ENCODE measurements at regions not wholly inside any gene's neighbourhood (a gene's known extent, or its start where the extent isn't known, plus 50 kb on each side); places are given as distances from the start of the nearest gene placed in this dataset.

GRCh38 chr12:77569876-77570275 is 260.8 kb upstream of the NAV3 start:
- no peak for DNase-seq

GRCh38 chr12:77560714-77561113 is 270.0 kb upstream of the NAV3 start:
- no peak for DNase-seq

- DNase-seq: no peak
These were observed 271.2 kb upstream of the NAV3 start for GRCh38 chr12:77559400-77560074.

DNA sequence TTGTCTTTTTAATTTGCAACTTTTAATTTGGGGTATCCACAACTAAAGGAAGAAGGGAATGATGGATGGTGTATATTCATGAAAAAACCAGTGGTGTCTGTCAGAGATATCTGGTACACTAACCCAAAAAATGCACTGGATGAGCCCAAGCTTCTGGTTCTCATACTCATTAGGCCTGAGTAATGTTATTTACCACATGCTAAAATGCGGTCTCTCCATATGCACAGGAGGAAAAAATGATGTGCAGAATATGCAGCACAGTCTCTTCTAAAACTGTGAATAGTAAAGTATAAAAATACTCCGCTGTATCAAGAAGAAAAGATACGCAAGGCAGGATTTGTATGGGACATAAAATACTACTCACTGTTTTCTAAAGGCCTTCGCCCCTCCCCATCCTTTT is 275.6 kb upstream of the NAV3 start:
- DNase-seq: no peak

DNA sequence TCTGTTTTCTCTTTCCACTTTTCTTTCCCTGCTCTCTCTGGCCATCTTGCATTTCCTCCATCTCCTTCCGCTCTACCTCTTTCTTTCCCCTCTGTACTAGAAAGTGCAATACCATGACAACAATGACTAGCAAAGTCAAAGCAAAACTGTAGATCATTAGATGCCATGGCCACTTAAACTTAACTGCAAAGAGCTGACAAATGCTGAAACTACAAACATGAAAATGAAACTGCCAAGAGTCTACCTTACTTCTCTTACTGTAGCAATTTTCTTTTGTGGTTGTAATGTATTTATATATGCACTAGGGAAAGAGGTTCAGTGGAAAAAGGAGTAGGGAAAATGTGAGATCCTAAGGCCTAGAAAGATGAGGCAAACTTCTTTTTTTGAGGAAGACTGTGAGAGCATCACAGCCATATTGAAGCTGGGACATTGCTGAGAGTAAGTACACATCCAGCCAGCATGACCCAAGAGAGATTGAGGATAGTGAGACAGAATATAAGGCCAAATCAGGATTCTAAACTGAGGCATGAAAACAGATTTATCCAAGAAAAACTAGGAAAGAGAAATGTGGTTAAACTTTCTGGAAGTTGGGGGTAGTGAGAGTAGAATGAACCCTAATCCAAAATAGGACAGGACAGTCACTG is 276.6 kb upstream of the NAV3 start:
- no peak for DNase-seq

GRCh38 chr12:77549383-77550128 is 281.1 kb upstream of the NAV3 start:
- no peak for DNase-seq

DNA sequence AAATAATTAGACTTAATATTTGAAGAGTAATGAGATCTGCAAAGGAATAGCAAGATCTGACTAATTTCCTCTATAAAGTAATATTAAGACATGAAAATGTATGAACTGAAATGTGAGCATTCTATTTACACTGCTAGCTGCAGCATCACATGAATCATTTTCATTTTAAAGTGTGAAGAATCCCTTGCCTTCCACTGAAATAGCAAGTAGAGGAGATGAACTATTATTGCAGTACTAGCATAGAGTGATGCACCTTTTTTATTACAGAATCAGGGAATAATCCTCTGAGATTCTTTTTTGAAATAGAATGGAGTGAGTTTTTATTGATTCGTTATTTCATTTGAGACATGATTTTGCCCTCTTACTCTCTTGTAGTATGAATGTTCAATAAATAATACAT is 281.9 kb upstream of the NAV3 start:
- no peak for DNase-seq

DNA sequence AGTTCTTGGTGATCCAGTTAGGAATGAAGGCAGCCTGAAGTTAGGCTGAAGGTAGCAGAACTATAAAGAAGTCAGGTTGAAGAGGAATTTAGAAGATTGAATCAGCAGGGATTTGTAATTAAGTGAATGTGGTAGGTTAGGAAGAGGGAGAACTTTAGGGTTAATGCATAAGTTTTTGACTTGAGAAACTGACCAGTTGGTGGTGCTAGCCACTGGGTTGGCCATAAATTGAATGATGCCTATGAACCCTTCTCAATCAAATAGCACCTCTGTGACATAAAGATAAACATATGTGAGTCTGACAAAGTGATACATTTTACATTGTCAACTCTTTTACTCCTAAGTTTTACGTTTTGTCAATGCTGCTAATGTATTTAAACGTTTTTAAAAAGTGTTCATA is 290.6 kb upstream of the NAV3 start:
- no peak for DNase-seq

DNA sequence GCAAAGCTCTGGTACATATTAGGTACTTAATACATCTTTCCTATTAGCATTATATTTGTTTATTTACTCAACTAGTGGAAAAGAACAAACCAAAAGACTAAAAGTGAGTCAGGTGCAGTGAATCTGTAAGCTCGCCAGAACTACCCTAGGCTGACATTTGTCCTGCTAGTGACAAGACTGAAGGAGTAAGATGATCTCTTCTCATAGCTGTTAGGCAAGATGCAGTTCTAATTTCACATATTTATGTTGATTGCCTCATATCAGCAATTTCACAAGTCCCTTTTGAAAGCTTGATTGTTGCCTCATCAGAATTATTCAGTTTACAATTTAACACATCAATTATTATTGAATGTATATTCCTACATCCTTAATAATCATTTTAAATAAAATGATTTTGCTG is 293.0 kb upstream of the NAV3 start:
- no peak for DNase-seq

DNA sequence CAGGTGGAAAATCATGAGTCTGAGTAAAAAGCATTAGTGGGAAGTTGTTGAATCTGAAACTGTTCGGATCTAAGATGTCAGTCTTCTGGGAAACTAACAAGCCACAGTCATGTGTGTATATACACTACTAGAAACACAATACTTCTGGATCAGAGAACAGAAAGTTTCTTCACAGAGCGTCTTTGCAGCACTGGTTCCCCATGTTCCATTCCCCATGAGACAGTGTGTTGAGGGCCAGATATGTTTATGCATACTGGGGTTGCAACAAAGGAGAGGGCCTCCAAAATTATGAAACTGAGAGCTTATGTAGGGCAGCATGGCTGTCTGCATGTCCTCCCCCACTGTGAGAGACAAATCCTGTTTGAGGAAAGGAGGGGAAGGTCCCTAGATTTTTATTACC is 295.0 kb upstream of the NAV3 start:
- no peak for DNase-seq

DNA sequence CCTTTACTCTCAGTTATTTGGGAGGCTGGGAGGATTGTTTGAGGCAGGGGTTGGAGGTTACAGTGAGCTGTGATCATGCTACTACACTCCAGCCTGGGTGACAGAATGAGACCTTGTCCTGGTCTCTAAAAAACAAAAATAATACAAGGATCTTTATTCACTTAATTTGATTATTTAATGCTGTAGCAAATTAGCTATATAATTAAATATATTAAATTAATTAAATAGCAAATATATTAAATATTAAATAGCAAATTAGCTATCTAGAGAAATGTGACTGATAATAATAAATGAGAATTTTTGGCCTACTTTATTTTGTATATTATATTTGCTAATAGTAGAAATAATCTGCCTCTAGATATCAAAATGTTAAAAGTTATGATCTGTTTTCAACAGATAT is 298.8 kb upstream of the NAV3 start:
- DNase-seq: no peak

- DNase-seq: no peak
These were observed 308.4 kb upstream of the NAV3 start for GRCh38 chr12:77522247-77522646.

- DNase-seq: no peak
These were observed 309.1 kb upstream of the NAV3 start for GRCh38 chr12:77521508-77522115.

- DNase-seq: no peak
These were observed 316.2 kb upstream of the NAV3 start for GRCh38 chr12:77514511-77514910.

GRCh38 chr12:77510985-77511384 is 319.7 kb upstream of the NAV3 start:
- no peak for DNase-seq

DNA sequence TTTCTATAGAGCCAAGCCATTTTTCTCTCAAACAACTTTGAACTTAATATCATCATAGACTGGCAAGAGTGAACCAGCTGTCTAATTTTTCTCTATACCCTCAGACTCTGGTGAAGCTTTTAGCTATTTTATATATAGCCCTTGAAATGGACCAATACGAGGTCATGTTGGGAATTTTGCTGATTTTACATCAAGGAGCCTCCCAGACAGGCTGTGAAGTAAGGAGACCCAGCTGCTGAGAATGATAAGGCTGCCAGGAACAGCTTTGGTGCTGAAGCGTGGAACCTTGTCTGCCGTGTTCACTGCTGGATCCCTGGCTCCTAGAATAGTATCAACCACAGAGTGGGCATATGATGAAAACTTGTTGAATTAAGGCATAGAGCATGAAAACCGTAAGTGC is 326.2 kb upstream of the NAV3 start:
- DNase-seq: no peak

- no peak for DNase-seq
These were observed 330.6 kb upstream of the NAV3 start for GRCh38 chr12:77500089-77500488.

- DNase-seq: no peak
These were observed 333.0 kb upstream of the NAV3 start for GRCh38 chr12:77497647-77498046.

GRCh38 chr12:77496714-77497113 is 334.0 kb upstream of the NAV3 start:
- no peak for DNase-seq

DNA sequence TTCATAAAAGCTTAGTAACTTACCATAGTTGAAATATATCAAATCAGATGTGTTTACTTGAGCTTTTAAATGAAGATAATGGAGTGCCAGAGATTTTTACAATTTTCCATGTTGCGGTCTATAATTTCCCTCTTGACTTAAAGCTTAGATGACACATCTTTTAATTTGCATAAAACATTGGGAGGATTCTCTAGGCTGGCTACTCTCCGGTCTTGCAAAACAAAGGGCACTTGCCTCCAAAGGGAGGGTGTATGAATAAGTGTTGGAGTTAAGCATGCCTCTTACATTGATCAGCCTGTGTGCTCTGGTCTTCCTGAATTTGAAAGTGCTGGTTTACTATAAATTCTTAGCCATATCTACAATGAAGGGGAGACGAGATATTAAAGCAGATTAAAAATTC is 336.4 kb upstream of the NAV3 start:
- no peak for DNase-seq

- DNase-seq: no peak
These were observed 337.2 kb upstream of the NAV3 start for GRCh38 chr12:77493302-77494168.

- no peak for DNase-seq
These were observed 338.2 kb upstream of the NAV3 start for GRCh38 chr12:77492536-77492935.

All from activated CD4-positive, alpha-beta T cell treated with anti-CD3 and anti-CD28 coated beads for 48 hours (primary cell).